GM10248 (cell line): ENCODE measurements at regions not wholly inside any gene's neighbourhood (a gene's known extent, or its start where the extent isn't known, plus 50 kb on each side); places are given as distances from the start of the nearest gene placed in this dataset.

Experiments
- CTCF ChIA-PET: fragments of 300-600 bp; sonication (Branson Sonifier 250); formaldehyde crosslinking; extraction: SDS; loops from one replicate; lab custom pipeline; 2021; ENCODE audit warnings: antibody characterized with exemption; lab: Yijun Ruan, JAX
- POLR2A ChIA-PET: fragments of 350-650 bp; sonication (Branson Sonifier 250); formaldehyde crosslinking; extraction: SDS; loops from one replicate; lab custom pipeline; 2020; ENCODE audit warnings: antibody characterized with exemption; lab: Yijun Ruan, JAX
- DNase-seq: peaks from one replicate; pipeline ENCODE4 v3.0.0; 2012; ENCODE audit errors: extremely low spot score
- CTCF ChIP-seq: IDR thresholded peaks from 2 replicates; pipeline ENCODE4 v1.5.1; 2012; ENCODE audit warnings: mild to moderate bottlenecking, low read depth; ENCODE audit errors: extremely low read depth, missing control alignments, control extremely low read depth

- DNase-seq, result no peak
- ChIA-PET POLR2A (no interaction called here), CTCF (interaction anchor here (1.2 to 2.8 kb wide), 2 partner anchors 27 to 30 kb away, joined by 3 to 13 read pairs; no protein-coding TSS in a partner anchor)
- TF ChIP-seq CTCF, result no peak
These were observed 52.1 kb upstream of the PKIB start for GRCh38 chr6:122558080-122558479.
